Mesenchymal stem cell (in vitro differentiated cells and primary cell): ENCODE measurements at regions not wholly inside any gene's neighbourhood (a gene's known extent, or its start where the extent isn't known, plus 50 kb on each side); places are given as distances from the start of the nearest gene placed in this dataset.
"Not testable (repeated sequence)": the region's sequence is repeated elsewhere in the genome, so short reads cannot be mapped to it uniquely, and the experiment has no call there.

Experiments used
- DNase-seq: peaks from one replicate; pipeline ENCODE4 v3.0.0-alpha.2; 2013
- H2AFZ ChIP-seq: one replicate; pipeline ENCODE4 v1.6.1; 2013; ENCODE audit warnings: low read depth, mild to moderate bottlenecking, control low read depth, inconsistent platforms, low read length, moderate library complexity
- H2AK5ac ChIP-seq: 2 replicates; pipeline ENCODE4 v1.6.1; 2013; ENCODE audit warnings: low read length, moderate library complexity, mild to moderate bottlenecking, inconsistent platforms; ENCODE audit not compliant: severe bottlenecking
- H2BK120ac ChIP-seq: one replicate; pipeline ENCODE4 v1.6.1; 2013; ENCODE audit warnings: low read depth, mild to moderate bottlenecking, inconsistent platforms, low read length, moderate library complexity
- H2BK12ac ChIP-seq, 2 experiments: one replicate each; pipeline ENCODE4 v1.6.1; 2013; ENCODE audit warnings: inconsistent platforms in 2 of 2, low read length in 2 of 2, mild to moderate bottlenecking in 2 of 2, moderate library complexity in 2 of 2, control low read depth in 1 of 2
- H2BK15ac ChIP-seq: one replicate; pipeline ENCODE4 v1.6.1; 2013; ENCODE audit warnings: mild to moderate bottlenecking, low read depth, inconsistent platforms; ENCODE audit not compliant: poor library complexity, severe bottlenecking
- H2BK5ac ChIP-seq: 2 replicates; pipeline ENCODE4 v1.6.1; 2013; ENCODE audit warnings: low read depth, mild to moderate bottlenecking, low read length, control low read depth, inconsistent platforms; ENCODE audit not compliant: poor library complexity, severe bottlenecking
- H3K14ac ChIP-seq, 2 experiments: one replicate each; pipeline ENCODE4 v1.6.1; 2013; ENCODE audit warnings: inconsistent platforms in 2 of 2, low read length in 2 of 2, control low read depth in 1 of 2, mild to moderate bottlenecking in 1 of 2, moderate library complexity in 1 of 2
- H3K18ac ChIP-seq, 2 experiments: one replicate each; pipeline ENCODE4 v1.6.1; 2013; ENCODE audit warnings: inconsistent platforms in 2 of 2, low read length in 2 of 2, control low read depth in 1 of 2, low read depth in 1 of 2, mild to moderate bottlenecking in 1 of 2
- H3K23ac ChIP-seq, 2 experiments: one replicate each; pipeline ENCODE4 v1.6.1; 2013; ENCODE audit warnings: inconsistent platforms in 2 of 2, low read length in 2 of 2, mild to moderate bottlenecking in 2 of 2, moderate library complexity in 2 of 2, control low read depth in 1 of 2
- H3K27ac ChIP-seq: 2 replicates; pipeline ENCODE4 v1.5.1; 2013; ENCODE audit warnings: mild to moderate bottlenecking, moderate library complexity, low read length, control low read depth, inconsistent platforms; ENCODE audit not compliant: poor library complexity, severe bottlenecking
- H3K27me3 ChIP-seq, 2 experiments: 2 replicates each; pipeline versions ENCODE4 v1.6.1 to v1.7.0; 2013; ENCODE audit warnings: low read length in 2 of 2, mild to moderate bottlenecking in 2 of 2, moderate library complexity in 2 of 2, control low read depth in 1 of 2, inconsistent platforms in 1 of 2; ENCODE audit not compliant: control insufficient read depth in 1 of 2, insufficient read depth in 1 of 2
- H3K36me3 ChIP-seq, 2 experiments: 2 replicates each; pipeline versions ENCODE4 v1.6.1 to v1.7.0; 2013; ENCODE audit warnings: low read length in 2 of 2, control low read depth in 1 of 2, inconsistent platforms in 1 of 2, low read depth in 1 of 2, mild to moderate bottlenecking in 1 of 2; ENCODE audit not compliant: insufficient read depth in 2 of 2, control insufficient read depth in 1 of 2
- H3K4ac ChIP-seq, 2 experiments: one replicate each; pipeline ENCODE4 v1.6.1; 2013; ENCODE audit warnings: inconsistent platforms in 2 of 2, low read length in 2 of 2, mild to moderate bottlenecking in 2 of 2, moderate library complexity in 2 of 2, control low read depth in 1 of 2, low read depth in 1 of 2
- H3K4me1 ChIP-seq: 2 replicates; pipeline ENCODE4 v1.6.1; 2013; ENCODE audit warnings: low read depth, low read length, control low read depth; ENCODE audit not compliant: control insufficient read depth, insufficient read depth
- H3K4me2 ChIP-seq: 2 replicates; pipeline ENCODE4 v1.6.1; 2013; ENCODE audit warnings: low read length, mild to moderate bottlenecking, inconsistent platforms; ENCODE audit not compliant: poor library complexity, severe bottlenecking
- H3K4me3 ChIP-seq, 2 experiments: 2 replicates each; pipeline versions ENCODE4 v1.5.1 to v1.7.0; 2013; ENCODE audit warnings: low read length in 2 of 2, mild to moderate bottlenecking in 2 of 2, control low read depth in 1 of 2, low read depth in 1 of 2; ENCODE audit not compliant: insufficient read depth in 1 of 2
- H3K79me1 ChIP-seq: replicated peaks from 2 replicates; pipeline ENCODE4 v1.6.1; 2013; ENCODE audit warnings: mild to moderate bottlenecking, control low read depth, low read length, inconsistent platforms; ENCODE audit not compliant: poor library complexity, severe bottlenecking
- H3K9ac ChIP-seq: 2 replicates; pipeline ENCODE4 v1.7.0; 2013; ENCODE audit warnings: mild to moderate bottlenecking, low read length, moderate library complexity
- H3K9me3 ChIP-seq: 2 replicates; pipeline ENCODE4 v1.7.0; 2013; ENCODE audit warnings: mild to moderate bottlenecking, low read length; ENCODE audit not compliant: control insufficient read depth
- H4K8ac ChIP-seq: one replicate; pipeline ENCODE4 v1.6.1; 2013; ENCODE audit warnings: inconsistent platforms, mild to moderate bottlenecking, low read length, moderate library complexity
- H4K91ac ChIP-seq: one replicate; pipeline ENCODE4 v1.6.1; 2013; ENCODE audit warnings: mild to moderate bottlenecking, low read length, inconsistent platforms
- WGBS: methylation state at CpG from one replicate; pipeline ENCODE4 v1.1.7; 2013; ENCODE audit warnings: mixed read lengths; 5-methylcytosine and 5-hydroxymethylcytosine counted together

DNA sequence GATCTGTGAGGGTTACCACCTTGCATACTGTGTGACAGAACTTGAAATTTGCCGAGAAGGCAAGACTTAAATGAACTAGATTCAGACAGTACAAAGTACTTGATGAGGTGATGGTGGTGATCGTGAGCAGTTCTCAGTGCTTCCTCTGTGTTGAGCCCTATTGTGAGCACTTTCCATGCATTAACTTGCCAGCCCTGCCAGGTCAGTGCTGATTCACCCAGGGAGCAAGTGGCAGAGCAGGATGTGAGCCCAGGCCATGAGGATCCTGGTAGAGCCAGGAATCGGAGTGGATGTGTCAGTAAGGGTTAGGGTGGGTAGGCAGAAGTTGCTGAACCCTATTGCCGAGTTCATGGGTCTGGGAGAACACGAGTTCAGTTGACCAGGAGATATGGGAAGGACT, 4545.7 kb upstream of the TPTE start:
- not testable (repeated sequence) for H2BK15ac ChIP-seq, H3K14ac ChIP-seq, H3K79me1 ChIP-seq, DNase-seq, H3K9ac ChIP-seq, H2AK5ac ChIP-seq, H2BK120ac ChIP-seq, H3K23ac ChIP-seq, H4K91ac ChIP-seq, H4K8ac ChIP-seq, H3K4ac ChIP-seq, H3K27me3 ChIP-seq, H3K27ac ChIP-seq, H2BK5ac ChIP-seq, H3K4me2 ChIP-seq, H3K4me3 ChIP-seq, H2BK12ac ChIP-seq, H3K36me3 ChIP-seq, H3K4me1 ChIP-seq, H3K18ac ChIP-seq, H3K9me3 ChIP-seq, H2AFZ ChIP-seq
- no CpG with 5 or more reads among the region's 5 CpGs for WGBS

DNA sequence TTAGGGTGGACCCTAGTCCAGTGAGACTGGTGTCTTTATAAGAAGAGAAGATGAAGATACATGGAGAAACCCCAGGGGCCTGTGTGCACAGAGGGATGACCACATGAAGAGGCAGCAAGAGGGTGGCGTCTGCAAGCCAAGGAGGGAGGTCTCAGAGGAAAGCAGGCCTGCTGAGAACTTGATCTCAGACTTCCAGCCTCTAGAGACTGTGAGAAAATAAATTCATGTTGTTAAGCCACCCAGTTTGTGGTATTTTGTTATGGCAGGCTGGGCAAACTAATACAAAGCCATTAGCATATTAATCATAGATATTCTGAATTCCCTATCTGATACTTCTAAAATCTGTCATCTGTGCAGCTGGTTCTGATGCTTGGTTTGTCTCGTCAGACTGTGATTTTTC, 4523.8 kb upstream of the TPTE start:
- not testable (repeated sequence) for H3K79me1 ChIP-seq, H3K36me3 ChIP-seq, H3K9ac ChIP-seq, H4K91ac ChIP-seq, H2AK5ac ChIP-seq, H3K4me2 ChIP-seq, H2BK5ac ChIP-seq, H2AFZ ChIP-seq, H2BK15ac ChIP-seq, H3K4ac ChIP-seq, H3K9me3 ChIP-seq, DNase-seq, H3K4me1 ChIP-seq, H3K23ac ChIP-seq, H2BK120ac ChIP-seq, H3K27me3 ChIP-seq, H4K8ac ChIP-seq, H3K14ac ChIP-seq, H3K27ac ChIP-seq, H3K18ac ChIP-seq, H3K4me3 ChIP-seq, H2BK12ac ChIP-seq
- no CpG with 5 or more reads among the region's 2 CpGs for WGBS

DNA sequence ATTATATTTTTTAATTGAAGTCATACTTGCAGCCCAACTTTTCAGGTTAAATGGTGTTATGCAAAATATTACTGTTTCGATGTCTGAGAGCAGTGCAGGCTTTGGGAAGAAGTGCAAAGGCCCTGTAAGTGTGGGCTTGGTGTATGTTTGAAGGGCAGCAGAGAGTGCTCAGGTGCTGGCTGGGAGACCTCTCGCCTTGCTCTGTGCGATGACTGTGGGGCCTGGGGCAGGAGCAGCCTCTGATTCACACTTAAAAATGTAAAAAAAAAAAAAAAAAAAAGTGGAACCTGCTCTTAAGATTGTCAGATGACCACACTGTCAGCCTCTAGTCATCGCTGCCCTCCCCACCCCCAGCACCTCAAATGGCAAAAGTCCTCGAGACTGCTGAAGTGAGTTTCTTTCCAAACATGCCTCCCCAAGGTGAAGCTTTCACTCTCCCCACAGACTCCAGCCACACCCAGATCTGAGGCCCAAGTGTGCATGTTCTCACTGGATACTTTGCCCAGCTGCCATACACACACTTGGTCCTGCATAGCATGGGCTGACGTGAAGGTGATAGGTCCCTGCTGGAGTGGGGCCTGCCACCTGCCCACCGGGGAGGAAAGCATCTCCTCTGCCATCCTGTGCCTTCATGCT, 4505.8 kb upstream of the TPTE start:
- not testable (repeated sequence) for H3K79me1 ChIP-seq, DNase-seq, H3K14ac ChIP-seq, H2BK12ac ChIP-seq, H3K4me3 ChIP-seq, H3K4me2 ChIP-seq, H3K9me3 ChIP-seq, H3K18ac ChIP-seq, H3K36me3 ChIP-seq, H3K23ac ChIP-seq, H2BK5ac ChIP-seq, H4K91ac ChIP-seq, H4K8ac ChIP-seq, H3K4ac ChIP-seq, H2AK5ac ChIP-seq, H3K9ac ChIP-seq, H3K27ac ChIP-seq, H2BK120ac ChIP-seq, H3K27me3 ChIP-seq, H2AFZ ChIP-seq, H2BK15ac ChIP-seq, H3K4me1 ChIP-seq
- no CpG with 5 or more reads among the region's 7 CpGs for WGBS

DNA sequence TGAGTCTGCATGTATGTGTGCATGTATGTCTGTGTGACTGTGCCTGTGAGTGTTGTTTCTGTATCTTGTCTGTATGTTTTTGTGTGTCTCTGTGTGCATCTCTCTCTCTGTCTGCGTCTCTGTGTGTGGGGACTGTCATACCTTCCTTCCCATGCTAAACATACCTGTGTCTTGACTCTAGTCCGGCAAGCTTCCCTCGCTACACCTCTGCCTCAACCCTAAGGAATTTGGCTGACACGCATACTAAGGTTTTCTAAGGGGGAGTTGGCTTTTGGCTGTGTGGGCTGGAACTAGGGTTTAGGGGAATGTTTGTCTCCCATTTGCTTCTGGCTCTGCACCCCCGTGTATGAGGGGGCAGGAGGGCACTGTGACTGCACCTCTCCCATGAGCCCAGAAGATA, 4500.9 kb upstream of the TPTE start:
- not testable (repeated sequence) for H2BK15ac ChIP-seq, DNase-seq, H3K14ac ChIP-seq

More for the DNA sequence above, 4500.9 kb upstream of the TPTE start:
- H4K91ac ChIP-seq, H3K9me3 ChIP-seq, H3K4me2 ChIP-seq, H4K8ac ChIP-seq, H3K4me1 ChIP-seq, H2BK5ac ChIP-seq, H2AFZ ChIP-seq, H3K18ac ChIP-seq, H3K79me1 ChIP-seq, H3K36me3 ChIP-seq, H2BK120ac ChIP-seq, H3K27me3 ChIP-seq, H3K4me3 ChIP-seq, H3K27ac ChIP-seq, H3K23ac ChIP-seq, H3K9ac ChIP-seq, H3K4ac ChIP-seq, H2BK12ac ChIP-seq, H2AK5ac ChIP-seq: not testable (repeated sequence)
- WGBS = no CpG with 5 or more reads among the region's 5 CpGs
